ENCODE measurements at regions not wholly inside any gene's neighbourhood (a gene's known extent, or its start where the extent isn't known, plus 50 kb on each side); places are given as distances from the start of the nearest gene placed in this dataset.

DNA sequence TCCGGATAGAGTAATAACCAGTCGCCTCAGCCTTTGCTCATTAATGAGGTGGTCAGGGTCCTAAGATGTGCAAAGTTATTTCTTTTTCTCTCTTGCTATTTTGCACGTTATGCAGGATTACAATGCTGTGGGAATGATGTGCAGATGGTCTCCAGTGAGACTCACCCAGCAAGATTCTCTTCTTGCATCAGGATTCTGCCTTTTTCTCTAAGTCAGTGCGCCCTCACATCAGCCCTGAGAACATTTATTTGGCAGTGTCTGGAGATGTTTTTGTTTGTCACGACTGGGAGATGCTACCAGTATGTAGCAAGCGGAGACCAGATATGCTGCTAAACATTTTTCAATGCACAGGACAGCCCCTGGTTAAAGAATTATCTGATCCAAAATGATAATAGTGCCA, 280.3 kb upstream of the WWC1 start:
- DNase-seq: no peak

DNA sequence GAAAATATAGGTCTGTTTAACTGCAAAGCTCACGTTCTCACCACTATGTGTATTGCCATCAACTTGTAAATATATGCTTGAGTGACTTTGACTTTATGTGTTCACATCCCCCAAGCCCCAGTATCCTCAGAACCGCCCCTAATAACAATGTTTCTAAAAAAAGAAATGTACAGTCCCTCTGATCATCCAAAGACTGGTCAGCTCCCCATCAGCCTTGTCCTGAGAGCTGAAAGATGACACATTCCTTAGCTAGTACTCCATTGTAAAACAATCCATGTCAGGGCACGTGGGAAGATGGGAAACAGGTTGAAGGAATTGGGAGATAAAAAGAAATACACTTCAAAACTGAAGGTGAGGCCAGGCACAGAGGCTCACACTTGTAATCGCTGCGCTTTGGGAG, 279.4 kb upstream of the WWC1 start:
- no peak for DNase-seq

DNA sequence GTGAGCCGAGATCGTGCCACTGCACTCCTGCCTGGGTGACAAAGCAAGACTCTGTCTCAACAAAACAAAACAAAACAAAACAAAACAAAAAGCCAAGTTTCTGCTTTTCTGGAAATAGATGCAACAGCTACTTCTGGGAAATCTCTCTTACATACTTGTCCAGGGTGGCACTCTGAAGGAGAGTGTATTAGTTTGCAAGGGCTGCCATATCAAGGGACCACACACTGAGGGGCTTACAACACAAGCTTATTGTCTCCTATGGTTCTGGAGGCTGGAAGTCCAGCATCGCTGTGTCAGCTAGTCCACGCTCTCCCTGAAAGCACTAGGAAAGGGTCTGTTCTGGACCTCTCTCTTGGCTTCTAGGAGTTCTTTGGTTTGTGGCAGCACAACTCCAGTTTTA, 277.9 kb upstream of the WWC1 start:
- no peak for DNase-seq

DNA sequence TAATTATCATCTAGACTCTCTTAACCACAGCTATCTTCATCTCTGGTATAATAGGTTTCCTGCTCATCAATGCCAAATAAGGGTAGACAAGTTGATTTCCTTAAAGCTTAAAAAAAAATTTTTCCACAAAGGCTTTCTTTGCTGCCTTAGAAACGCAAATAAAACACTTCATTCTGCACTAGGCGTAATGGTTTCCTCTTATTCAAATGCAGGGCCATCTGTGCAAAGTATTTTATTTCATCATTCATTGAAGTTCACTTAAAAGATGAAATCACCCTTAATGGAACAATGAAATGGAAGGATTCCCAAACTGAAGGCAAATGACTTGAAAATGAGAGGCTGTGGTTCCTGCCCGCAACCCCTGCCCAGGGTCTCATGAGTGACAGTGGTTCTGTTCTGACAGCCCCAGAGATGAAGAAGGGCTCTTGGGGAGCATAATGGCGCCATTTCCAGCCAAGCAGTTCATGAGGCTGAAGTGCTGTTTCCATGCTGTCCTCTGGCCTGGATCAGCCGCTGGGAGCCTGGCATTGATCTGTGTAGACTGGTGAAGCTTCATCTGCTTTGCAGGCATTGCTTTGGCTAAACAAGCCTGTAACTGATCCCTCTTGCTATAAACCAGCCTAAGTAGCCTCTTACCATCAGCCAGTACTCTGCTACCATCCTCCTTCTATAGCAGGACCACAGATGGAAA, 276.9 kb upstream of the WWC1 start:
- DNase-seq: no peak

DNA sequence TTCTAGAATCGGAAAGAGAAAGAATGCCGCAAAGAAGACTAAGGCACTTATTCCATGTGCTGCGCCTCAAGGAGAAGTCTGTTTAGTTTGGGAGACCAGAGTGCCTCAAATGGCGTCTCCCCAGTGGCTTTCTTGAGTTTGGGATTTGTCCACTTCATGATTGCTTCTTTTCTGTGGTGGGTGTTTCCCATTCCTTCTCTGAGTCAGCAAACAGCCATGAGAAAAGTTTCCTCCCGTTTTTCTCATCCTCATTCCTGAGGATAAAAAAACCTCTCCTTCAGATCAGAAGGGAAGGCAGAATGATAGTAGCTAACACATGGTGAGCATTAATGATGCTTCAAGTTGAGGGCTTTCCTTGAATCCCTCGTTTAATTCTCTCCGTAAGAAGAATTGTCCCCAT, 275.9 kb upstream of the WWC1 start:
- no peak for DNase-seq

DNA sequence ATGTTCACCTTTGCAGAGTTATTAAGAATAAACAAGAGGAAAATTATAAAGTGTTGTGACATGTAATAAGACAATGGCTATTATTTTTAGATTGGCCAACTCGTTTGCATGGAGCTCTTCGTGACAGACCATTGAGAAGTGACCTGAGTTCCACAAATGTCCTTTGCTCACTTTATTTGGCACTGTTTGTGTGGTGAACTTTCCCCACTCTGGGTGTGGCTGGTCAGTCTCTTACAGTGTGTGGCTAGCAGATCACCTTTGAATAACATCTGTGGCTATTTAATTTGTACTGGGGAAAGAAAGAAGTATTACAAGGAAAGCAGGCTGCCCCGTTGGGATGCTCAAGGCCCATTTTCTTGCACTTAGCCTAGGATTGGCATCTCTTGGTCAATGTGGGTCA, 274.1 kb upstream of the WWC1 start:
- no peak for DNase-seq

DNA sequence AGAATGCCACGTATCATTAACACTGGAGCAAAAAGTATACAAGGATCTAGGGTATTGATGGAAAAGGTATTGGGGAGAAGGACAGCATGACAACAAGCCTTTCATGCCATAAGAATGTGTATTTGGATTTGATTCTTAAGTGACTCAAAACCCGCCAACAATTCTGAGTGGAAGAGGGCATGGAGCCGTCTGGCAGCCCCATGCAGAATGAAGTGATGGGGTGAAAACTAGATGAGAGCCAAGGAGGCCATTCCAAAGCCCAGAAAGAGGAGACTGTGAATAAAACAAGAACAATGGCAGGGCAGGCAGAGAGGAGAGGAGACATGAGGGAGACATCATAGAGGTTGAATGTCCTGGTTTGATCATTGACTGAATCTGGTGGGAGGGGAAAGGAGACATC, 272.3 kb upstream of the WWC1 start:
- DNase-seq: no peak

DNA sequence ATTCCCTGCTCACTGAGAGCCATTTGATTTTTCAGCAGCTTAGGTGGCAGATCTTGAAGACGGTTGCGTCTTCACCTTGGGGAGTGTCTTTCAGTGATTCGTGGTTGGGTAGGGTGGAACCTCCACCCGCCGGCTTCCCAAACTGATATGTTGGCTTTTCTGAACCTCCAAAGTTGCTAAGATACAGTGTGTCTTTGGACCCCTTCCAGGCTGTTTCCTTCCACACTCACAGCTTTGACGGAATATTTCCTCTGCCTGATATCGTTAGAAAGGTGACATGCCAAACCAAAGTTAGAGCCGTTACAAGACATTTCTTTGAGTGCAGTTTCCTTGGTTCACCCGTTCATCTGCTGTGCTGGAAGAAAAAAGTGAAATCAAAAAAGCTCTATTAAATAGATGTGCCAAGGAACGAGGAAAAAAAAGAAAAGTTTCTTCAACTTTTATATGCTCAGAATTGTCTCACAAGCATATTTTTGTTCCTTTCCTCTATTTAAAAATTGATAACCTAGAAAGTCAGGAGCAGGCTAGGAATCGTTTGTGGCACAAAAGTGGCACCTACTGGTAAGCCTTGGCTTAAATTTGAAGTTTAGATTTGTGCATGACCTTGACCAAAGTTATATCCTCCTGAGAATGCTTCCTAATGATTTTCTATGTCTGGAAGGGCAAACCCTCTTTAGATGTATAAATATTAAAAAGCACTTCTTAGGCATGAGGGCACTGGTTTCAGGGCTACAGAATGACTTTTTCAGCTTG, 270.7 kb upstream of the WWC1 start:
- no peak for DNase-seq

DNA sequence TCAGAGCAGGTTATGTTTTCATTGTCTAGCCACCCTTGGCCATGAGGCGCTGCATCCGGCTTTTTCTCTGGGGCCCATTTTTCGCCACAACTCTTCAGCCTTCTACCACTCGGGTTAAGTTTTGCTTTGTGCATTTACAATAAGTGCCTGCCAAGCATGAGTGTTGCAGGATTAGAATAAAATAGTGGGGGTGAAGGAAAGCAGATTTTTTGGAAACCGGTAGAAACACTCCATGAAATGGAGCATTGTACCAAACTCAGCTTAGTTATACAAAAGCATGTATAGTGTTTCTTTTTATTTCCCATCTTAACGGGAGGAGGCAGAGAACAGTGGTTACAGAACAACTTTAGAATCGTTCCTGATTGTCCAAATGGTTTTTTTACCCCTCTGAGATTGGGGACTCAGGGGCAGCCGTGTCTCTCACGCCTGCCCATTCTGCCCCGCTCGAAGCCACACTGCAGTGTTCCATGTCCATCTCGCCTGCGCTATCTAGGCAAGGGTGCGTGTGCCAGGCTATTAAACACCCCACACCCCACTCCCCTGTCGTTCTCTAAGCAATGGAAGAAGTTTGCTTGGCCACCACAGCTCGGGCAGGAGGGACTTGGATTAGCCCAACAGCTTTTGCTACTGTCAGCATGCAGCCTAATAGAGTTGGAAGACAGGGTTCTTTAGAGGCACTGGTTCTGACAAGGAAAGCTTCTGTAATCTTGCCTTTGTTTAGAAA, 268.8 kb upstream of the WWC1 start:
- DNase-seq: no peak

DNA sequence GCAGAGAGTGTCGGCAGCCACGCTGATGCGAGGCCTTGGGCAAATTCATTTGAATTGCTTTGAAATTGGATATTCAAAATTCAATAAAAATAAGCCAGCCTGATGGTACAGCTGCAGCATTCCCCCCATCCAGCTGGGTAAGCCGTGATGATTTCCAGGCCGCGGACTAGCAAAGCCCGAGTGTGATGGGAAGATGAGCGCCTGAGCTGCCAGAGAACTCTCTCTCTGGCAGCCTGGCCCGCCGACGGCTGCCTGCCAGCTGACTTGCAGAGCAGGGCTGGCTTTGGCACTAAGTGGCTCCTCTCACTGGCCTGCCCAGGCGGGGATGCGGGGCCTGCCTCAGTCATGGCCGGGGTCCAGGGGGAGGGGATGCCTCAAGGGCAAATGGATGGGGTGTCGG, 268.3 kb upstream of the WWC1 start:
- no peak for DNase-seq

DNA sequence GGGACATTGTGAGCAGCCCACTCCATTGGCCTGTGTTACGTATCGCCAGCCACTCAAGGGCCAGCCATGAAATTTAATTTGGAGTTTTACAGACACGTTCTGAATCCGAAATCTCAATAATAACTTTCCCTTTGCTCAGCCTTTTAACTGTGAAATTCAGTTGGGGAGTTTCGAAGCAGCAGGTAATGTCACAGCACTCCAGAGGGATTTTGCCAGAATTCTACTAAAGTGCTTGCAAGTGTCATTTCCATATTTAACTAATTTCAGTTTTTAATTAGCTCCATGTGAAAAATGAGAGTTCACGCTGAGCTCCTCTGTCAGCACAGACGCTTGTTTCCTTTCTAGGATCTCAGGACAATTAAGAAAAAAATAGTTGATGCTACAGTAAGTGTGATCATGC, 267.1 kb upstream of the WWC1 start:
- DNase-seq: no peak

DNA sequence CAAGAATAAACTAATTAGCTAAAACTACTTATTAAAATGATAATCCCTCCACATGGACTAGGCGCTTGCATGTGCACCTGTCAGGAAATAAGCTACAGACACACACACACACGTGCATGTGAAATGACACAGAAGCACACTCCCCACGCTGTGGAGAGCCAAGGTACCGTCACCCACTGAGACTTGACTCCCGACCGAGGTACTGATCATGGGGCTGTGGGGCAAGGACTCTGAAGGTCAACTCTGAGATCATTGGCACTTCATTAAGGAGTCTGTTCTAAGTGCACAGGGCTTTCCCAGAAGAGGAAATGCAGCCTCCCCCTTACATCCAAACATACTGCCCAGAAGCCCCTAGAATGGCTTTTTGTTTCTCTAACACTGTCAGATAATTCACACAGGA, 264.4 kb upstream of the WWC1 start:
- no peak for DNase-seq

DNA sequence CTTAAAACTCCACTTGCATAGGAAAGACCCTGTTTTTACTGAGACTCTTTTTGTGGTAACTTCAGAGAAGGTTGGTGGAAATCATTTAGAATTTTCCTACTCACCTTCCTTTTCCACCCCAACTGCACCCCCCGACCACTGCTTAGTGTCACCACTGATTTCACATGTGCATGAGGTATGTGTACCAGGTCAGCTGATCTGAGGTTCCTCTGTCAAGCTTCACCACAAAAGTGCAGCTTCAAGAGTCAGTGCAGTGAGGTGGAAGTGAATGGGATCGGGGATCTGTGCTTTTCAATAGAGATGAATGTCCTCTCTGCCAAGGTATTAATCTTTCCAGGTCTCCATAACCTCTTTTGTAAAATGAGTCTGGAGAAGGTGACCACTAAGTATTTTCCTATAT, 260.5 kb upstream of the WWC1 start:
- DNase-seq: no peak

DNA sequence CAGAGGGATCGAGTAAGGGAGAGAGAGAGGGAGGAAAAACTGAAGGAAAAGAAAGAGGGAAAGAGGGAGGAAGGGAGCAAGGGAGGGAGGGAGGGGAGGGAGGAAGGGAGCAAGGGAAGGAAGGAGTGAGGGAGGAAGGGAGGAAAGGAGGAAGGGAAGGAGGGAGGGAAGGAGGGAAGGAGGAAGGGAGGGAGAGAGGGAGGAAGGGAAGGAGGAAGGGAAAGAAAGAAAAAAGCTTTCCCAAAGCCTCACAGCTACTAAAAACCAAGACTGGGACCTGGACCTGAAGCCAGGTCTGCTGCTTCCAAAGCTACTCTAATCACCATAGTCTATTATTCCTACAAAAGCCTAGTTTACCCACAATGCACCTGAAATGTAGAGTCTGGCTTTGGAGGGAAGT, 259.8 kb upstream of the WWC1 start:
- DNase-seq: no peak

DNA sequence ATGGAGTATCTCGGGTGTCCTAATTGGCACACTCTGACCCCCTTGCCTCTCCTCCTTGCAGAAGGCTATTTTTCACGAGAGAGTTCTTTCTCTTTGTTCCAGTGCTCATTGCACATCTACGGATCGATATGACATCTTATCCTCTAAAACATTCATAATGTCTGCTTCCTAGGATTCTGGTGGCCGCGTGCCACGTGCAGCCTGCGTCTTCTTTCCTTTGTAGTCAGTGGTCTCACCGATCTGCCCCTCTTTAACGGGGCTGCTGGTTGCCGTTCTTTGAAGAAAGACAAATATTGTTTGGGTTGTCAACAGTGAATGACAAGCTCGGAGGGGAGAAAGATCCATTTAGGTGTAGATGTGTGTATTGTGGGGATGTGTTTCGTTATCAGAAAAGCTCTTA, 252.4 kb upstream of the WWC1 start:
- DNase-seq: no peak

DNA sequence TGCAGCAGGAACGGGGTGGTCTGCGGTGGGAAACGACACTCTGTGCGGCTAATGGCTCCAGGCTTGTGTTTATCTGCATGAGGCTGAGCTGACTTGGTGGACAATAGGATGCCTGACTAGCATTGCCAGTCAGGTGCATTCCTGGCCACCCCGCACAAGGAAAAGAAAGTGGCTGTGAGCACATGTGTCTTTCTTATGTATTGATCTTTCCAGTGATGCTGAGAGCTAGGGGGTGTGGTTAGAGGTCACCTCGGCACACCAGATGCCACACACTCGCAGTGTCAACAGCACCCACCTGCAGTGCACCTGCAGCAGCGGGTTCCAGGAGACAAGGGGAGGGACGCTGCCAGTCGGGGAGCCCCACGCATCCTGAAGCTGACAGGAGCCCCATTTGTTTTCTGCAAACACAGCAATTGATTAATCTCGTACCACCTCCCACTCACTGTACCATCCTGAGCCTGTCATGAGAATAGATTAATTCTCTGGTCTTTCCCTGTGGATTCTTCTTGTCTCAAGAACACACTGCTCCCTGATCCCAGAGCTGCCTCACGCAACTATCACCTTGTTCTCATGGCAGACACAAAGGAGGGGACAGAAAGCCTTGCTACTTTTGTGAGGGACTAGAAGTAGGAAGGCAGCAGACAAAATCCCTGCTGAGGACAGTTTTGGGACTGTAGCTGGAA, 251.7 kb upstream of the WWC1 start:
- no peak for DNase-seq

DNA sequence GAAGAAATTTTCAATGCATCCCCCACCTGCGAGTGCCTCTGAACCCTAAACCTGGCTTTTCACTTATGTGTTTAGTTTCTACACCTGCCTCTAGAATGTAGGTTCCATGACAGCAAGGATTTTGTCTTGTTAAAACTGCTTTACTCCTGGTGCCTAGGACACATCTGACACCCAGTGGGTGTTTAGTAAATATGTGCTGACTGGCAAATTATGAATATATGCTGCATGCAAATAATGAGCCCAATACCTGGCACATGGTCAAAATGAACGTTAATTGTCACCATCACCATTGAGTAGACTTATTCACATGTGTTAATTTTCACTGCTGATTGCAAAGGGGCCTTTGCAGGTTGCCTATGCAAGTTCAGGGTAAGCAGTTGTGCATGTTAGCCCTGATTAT, 249.9 kb upstream of the WWC1 start:
- DNase-seq: no peak

DNA sequence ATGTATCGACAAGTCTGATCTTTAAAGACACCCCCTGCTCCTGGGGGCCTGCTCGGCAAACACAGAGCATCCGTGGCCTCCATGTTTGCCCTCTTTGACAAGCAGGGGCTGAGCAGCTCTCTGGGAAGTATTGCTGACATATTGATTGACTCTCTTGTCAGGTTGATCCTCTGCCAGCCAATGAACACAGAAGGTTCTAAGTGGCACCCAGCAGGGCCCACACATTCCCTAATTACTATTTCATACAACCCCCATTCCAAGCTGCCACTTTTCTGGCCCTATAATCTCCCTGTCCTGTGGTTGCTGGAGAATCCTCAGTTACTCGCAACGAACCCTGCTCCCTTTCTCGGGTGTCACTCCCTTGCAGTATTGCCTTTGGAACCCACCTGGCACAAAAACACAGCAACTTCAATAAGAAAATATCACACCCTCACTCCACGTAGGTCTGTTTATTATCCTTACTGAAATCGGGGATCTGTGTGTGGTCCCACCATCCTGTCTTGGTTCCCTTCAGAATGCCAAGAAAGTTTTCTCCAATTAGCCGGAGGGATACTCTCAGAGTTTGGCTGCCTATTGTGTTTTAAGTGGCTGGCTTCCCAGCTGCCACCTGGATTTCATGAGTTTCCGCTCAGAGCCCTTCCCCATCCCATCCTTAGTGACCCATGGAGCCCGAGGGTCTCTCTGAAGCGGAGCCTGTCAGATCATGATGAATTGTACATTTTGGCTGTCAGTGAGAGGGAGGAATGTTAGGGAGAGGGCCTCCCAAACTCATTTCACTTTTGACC, 249.0 kb upstream of the WWC1 start:
- no peak for DNase-seq

DNA sequence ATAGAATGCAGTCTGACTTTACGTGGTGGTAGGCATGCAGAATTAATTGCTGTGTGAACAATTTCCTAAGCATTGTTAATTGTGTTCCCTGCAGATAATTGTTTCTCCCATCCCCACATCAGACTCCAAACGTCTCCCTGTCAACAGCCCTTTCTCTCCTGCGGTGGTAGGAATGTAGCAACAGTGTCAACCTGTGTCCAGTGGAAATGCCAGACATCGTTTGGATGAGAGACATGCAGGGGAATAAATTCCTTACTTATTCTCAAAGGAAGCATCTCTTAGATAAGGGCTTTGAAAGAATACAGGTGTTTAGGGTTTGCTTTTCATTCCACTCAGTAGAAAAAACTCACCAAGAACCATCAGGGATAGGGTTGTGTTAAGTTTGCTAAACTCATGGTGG, 245.3 kb upstream of the WWC1 start:
- no peak for DNase-seq

DNA sequence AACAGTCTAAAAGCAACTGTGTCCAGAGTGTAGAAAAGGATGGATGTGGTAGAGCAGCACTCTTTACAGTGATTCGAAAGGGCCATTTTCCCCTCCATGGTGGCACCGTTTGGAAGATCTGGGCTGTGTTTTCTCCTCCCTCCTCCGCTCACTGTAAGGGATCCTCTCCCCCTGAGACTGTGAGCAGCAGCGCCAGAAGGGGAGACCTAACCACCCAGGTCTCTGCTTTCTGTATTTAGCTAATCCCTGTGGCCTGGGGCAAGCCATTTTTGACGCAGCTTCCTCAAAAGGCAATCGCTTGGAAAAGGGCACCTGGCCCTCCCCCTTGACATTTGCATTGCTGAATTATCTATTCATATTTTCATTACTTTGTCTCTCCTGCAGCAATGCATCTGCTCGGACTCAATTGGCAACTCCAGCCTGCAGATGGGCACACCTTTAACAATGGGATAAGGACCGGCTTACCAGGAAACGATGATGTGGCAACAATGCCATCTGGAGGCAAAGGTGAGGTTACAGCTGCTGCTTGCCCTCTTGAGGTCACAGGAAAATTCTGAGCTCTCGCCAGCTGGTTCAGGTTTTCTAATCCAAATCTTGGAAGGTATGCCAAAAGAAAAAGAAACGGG, 244.3 kb upstream of the WWC1 start:
- DNase-seq: no peak

DNA sequence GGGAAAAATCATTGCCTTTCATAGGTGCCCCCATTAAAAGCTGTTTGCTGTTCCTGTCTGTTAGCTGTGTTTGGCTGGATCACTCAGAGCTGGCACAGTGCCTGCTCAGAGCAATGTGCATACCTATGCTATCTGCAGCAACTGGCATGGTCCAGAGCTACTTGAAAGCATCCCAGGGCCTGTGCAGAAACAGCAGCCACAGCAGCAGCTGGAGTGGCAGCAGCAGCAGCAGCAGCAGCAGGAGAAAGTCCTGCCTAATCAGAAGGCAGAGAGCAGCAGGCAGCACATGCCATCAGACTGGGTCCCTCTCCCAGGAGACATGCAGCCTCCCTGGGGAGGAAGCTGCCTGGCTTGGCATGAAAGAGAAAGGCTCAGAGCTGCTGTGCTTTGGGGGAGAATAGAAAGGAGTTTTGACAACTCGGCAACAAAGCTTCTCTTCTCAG, 243.8 kb upstream of the WWC1 start:
- no peak for DNase-seq

DNA sequence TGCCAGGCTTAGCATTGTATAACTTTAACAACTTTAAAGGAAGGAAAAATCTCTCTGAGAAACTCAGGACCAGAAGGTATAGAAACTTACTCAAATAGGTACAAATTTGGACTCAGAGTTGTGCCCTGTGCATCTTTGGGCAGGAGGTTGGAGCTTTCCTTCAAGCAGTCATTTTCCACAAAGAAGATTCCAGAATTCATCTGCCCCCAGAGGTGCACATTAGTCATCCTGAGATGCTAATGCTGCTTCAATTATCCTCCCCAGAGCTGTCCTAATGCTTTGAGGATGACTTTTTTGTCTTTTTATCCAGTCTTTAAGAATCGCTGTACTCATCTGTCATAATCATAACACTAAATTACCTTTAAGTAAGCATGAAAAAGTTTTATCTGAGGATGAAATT, 243.0 kb upstream of the WWC1 start:
- DNase-seq: no peak

All from activated gamma-delta T cell treated with Interleukin-2 at 50 U/mL for 16 hours (primary cell).